ENCODE measurements at regions not wholly inside any gene's neighbourhood (a gene's known extent, or its start where the extent isn't known, plus 50 kb on each side); places are given as distances from the start of the nearest gene placed in this dataset.
"Not testable (repeated sequence)": the region's sequence is repeated elsewhere in the genome, so short reads cannot be mapped to it uniquely, and the experiment has no call there.

GRCh38 chr3:96491023-96491422, 323.4 kb upstream of the EPHA6 start:
- no peak for DNase-seq

- DNase-seq, result no peak
Measured at GRCh38 chr3:96491868-96492267, 322.5 kb upstream of the EPHA6 start.

GRCh38 chr3:96510334-96510733, 304.1 kb upstream of the EPHA6 start:
- no peak for DNase-seq

GRCh38 chr3:96537165-96537564, 277.2 kb upstream of the EPHA6 start:
- DNase-seq, result no peak

- no peak for DNase-seq
Measured at GRCh38 chr3:96538186-96538585, 276.2 kb upstream of the EPHA6 start.

GRCh38 chr3:96548073-96548472, 266.3 kb upstream of the EPHA6 start:
- no peak for DNase-seq

GRCh38 chr3:96576935-96577334, 237.5 kb upstream of the EPHA6 start:
- no peak for DNase-seq

- DNase-seq, result no peak
Measured at GRCh38 chr3:96584066-96584465, 230.3 kb upstream of the EPHA6 start.

GRCh38 chr3:96606865-96607264, 207.5 kb upstream of the EPHA6 start:
- not testable (repeated sequence) for DNase-seq

GRCh38 chr3:96619475-96619874, 194.9 kb upstream of the EPHA6 start:
- peak; percentile 31 for DNase-seq

GRCh38 chr3:96622878-96623277, 191.5 kb upstream of the EPHA6 start:
- no peak for DNase-seq

GRCh38 chr3:96631050-96631449, 183.3 kb upstream of the EPHA6 start:
- DNase-seq, result no peak

GRCh38 chr3:96646596-96646995, 167.8 kb upstream of the EPHA6 start:
- DNase-seq, result no peak

- no peak for DNase-seq
Measured at GRCh38 chr3:96657710-96658109, 156.7 kb upstream of the EPHA6 start.

- not testable (repeated sequence) for DNase-seq
Measured at GRCh38 chr3:96671861-96672595, 142.4 kb upstream of the EPHA6 start.

GRCh38 chr3:96677156-96677555, 137.2 kb upstream of the EPHA6 start:
- DNase-seq, result no peak

GRCh38 chr3:96678325-96678724, 136.1 kb upstream of the EPHA6 start:
- DNase-seq, result no peak

- no peak for DNase-seq
Measured at GRCh38 chr3:96700322-96701315, 113.8 kb upstream of the EPHA6 start.

- DNase-seq, result no peak
Measured at GRCh38 chr3:96705895-96706294, 108.5 kb upstream of the EPHA6 start.

- DNase-seq, result no peak
Measured at GRCh38 chr3:96706509-96706908, 107.9 kb upstream of the EPHA6 start.

- DNase-seq, result no peak
Measured at GRCh38 chr3:96711816-96712215, 102.6 kb upstream of the EPHA6 start.

- no peak for DNase-seq
Measured at GRCh38 chr3:96712792-96713191, 101.6 kb upstream of the EPHA6 start.

GRCh38 chr3:96719921-96720320, 94.5 kb upstream of the EPHA6 start:
- DNase-seq, result no peak

GRCh38 chr3:96731031-96731430, 83.4 kb upstream of the EPHA6 start:
- DNase-seq, result no peak

Data from stimulated activated CD4-positive, alpha-beta T cell treated with anti-CD3 and anti-CD28 coated beads, Interleukin-15, amount 100 ng/mL, for 24 hours (primary cell).